GM13976 (cell line): ENCODE measurements at regions not wholly inside any gene's neighbourhood (a gene's known extent, or its start where the extent isn't known, plus 50 kb on each side); places are given as distances from the start of the nearest gene placed in this dataset.

Experiments used
- DNase-seq: peaks from one replicate; pipeline ENCODE4 v3.0.0; 2012; ENCODE audit warnings: low spot score
- in situ Hi-C: fragments of 300-500 bp; cut with MboI; formaldehyde crosslinking; loops from one replicate; pipeline ENCODE4 v1.12.0; 2022; ENCODE audit warnings: low sequenced_read_pairs, mixed read lengths, inconsistent platforms; ENCODE audit not compliant: unreplicated experiment
- TF ChIP-seq, protein P1 (sequence below): IDR thresholded peaks from 2 replicates; pipeline ENCODE4 v1.5.1; 2012; ENCODE audit warnings: borderline replicate concordance, mild to moderate bottlenecking; ENCODE audit not compliant: insufficient read depth; ENCODE audit errors: extremely low read depth, missing control alignments, control extremely low read depth

DNA sequence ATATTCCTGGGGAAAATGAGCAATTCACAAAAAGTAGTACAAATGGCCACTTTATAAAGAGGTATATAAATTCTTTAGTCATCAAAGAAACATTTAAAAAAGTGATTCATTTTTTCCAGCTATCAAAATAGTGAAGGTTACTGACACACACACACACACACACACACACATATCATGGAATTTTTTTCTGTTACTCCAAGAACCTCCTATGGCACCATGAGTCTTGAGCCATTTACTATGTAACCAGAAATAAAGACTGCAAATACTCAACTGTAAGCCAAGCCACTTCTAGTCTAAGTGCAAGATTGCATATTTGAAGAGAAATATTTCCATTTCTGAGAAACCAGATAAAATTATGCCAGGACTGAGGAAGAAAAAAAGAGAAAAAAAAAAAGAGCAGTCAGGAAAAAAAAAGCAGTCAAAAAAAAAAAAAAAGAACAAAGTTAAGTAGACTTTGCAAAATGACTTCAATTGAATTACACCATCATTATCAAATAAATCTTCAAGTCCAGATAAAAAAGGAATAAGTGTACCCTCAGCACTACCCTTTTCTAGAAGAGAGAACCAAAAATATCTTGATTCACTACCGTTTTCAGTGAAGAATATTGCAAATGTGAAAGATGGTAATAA is 275.7 kb downstream of the DAD1 start:
- in situ Hi-C loops: loop anchor here (10.0 kb wide), 1 partner anchor 252 kb away; no protein-coding TSS in a partner anchor
- no peak for DNase-seq
- TF ChIP-seq, protein P1, sequence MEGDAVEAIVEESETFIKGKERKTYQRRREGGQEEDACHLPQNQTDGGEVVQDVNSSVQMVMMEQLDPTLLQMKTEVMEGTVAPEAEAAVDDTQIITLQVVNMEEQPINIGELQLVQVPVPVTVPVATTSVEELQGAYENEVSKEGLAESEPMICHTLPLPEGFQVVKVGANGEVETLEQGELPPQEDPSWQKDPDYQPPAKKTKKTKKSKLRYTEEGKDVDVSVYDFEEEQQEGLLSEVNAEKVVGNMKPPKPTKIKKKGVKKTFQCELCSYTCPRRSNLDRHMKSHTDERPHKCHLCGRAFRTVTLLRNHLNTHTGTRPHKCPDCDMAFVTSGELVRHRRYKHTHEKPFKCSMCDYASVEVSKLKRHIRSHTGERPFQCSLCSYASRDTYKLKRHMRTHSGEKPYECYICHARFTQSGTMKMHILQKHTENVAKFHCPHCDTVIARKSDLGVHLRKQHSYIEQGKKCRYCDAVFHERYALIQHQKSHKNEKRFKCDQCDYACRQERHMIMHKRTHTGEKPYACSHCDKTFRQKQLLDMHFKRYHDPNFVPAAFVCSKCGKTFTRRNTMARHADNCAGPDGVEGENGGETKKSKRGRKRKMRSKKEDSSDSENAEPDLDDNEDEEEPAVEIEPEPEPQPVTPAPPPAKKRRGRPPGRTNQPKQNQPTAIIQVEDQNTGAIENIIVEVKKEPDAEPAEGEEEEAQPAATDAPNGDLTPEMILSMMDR: no peak

GRCh38 chr14:22311636-22312035 is 277.4 kb downstream of the DAD1 start:
- TF ChIP-seq, protein P1: no peak
- no peak for DNase-seq
- in situ Hi-C loops: loop anchor here (10.0 kb wide), 1 partner anchor 253 kb away; no protein-coding TSS in a partner anchor

GRCh38 chr14:22305607-22306006 is 283.4 kb downstream of the DAD1 start:
- peak; percentile 44 for DNase-seq
- in situ Hi-C loops: loop anchor here (10.0 kb wide), 1 partner anchor 159 kb away; no protein-coding TSS in a partner anchor
- TF ChIP-seq, protein P1: no peak

DNA sequence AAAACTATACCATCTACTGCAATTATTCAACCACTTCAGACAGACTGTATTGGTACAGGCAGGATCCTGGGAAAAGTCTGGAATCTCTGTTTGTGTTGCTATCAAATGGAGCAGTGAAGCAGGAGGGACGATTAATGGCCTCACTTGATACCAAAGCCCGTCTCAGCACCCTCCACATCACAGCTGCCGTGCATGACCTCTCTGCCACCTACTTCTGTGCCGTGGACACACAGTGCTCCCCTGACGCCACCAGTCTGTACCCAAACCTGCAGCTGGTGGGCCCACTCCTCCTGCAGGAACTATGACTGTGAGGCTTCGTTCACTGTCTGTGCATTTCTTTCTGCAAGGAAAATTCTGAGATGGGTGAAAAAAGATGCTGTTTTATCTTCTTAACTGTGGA is 284.7 kb downstream of the DAD1 start:
- DNase-seq: no peak
- TF ChIP-seq, protein P1: no peak
- in situ Hi-C loops: loop anchor here (10.0 kb wide), 1 partner anchor 160 kb away; no protein-coding TSS in a partner anchor

- TF ChIP-seq, protein P1: peak; percentile 22
- in situ Hi-C loops: loop anchor here (10.0 kb wide), 1 partner anchor 161 kb away; no protein-coding TSS in a partner anchor
- DNase-seq: peak; percentile 31
These were observed 285.3 kb downstream of the DAD1 start for GRCh38 chr14:22303589-22304195.

DNA sequence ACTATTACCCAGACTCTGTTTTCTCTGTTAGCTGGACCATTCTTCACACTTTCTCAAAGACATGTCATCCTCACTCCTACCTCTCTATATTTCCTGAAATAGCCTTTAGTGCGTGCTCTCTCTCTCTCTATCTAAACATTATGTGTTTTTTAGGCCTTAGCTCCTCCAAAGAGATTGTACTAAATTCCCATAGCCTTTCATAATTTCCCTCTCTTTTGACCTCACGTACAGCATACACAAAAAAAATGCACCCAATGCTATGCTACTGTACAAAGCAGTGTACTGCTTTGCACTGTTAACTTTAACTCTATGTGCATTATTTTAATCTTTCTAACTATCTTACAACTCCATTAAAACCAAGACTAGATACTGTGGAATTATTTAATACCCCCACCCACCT is 288.4 kb downstream of the DAD1 start:
- DNase-seq: no peak
- TF ChIP-seq, protein P1: no peak
- in situ Hi-C loops: loop anchor here (10.0 kb wide), 1 partner anchor 164 kb away; no protein-coding TSS in a partner anchor
